Right cardiac atrium (tissue), 5 donors: ENCODE measurements at regions not wholly inside any gene's neighbourhood (a gene's known extent, or its start where the extent isn't known, plus 50 kb on each side); places are given as distances from the start of the nearest gene placed in this dataset.

Source experiments
- ATAC-seq, 2 donors: fragments of 200-7000 bp; cut with Tn5 transposase; one replicate each; pipeline versions ENCODE4 v1.8.0 to v1.9.1; 2020; ENCODE audit warnings: moderate library complexity in 2 of 2, mild to moderate bottlenecking in 1 of 2
- DNase-seq, 3 donors: peaks; one replicate each; pipeline ENCODE4 v3.0.0-alpha.2; 2020
- H3K27ac ChIP-seq: one replicate; pipeline ENCODE4 v1.5.1; 2013; ENCODE audit warnings: mild to moderate bottlenecking, low read length, control low read depth, moderate library complexity
- H3K27me3 ChIP-seq: one replicate; pipeline ENCODE4 v1.6.1; 2013; ENCODE audit not compliant: control insufficient read depth, insufficient read depth
- H3K4me1 ChIP-seq: one replicate; pipeline ENCODE4 v1.6.1; 2013; ENCODE audit warnings: low read length; ENCODE audit not compliant: control insufficient read depth, insufficient read depth
- H3K4me3 ChIP-seq: one replicate; pipeline ENCODE4 v1.5.1; 2013; ENCODE audit warnings: low read length, control low read depth
- H3K9me3 ChIP-seq: one replicate; pipeline ENCODE4 v1.6.1; 2013; ENCODE audit warnings: low read length; ENCODE audit not compliant: control insufficient read depth
- whole genome bisulfite sequencing: extraction: QIAGEN DNeasy Blood & Tissue Kit; methylation state at CpG from one replicate; pipeline ENCODE4 v1.1.7; 2013; 5-methylcytosine and 5-hydroxymethylcytosine counted together
- intact Hi-C, 4 donors: fragments of 100-400 bp; cut with DNase I; formaldehyde crosslinking; loops; one replicate each; pipeline versions ENCODE4 v1.11.0 to v1.14.0; 2022 to 2023
- donor health status: healthy with polysubstance abuse.
- donor health status: DM: no; HTN: yes; CAD: no.
- donor health status: DM: no; HTN: no; CAD: no.
- donor health status: DM: no; HTN: yes; CAD: no; lungs with severe emphysema.
- donor health status: DM: yes; HTN: yes; CAD: no.

- intact Hi-C loops = no loop called here
These were observed 327.1 kb downstream of the CMPK2 start for GRCh38 chr2:6538607-6539006.

GRCh38 chr2:6545336-6545735 is 320.4 kb downstream of the CMPK2 start:
- H3K4me1 ChIP-seq = no peaks in the 10 kb centered on the region
- ATAC-seq (no peak), DNase-seq (no peak)
- 68% methylated on average over 1 of the region's 1 CpG for WGBS
- no peak overlapping the region for H3K4me3 ChIP-seq
- H3K27ac ChIP-seq = no peak overlapping the region
- intact Hi-C loops = no loop called here
- H3K27me3 ChIP-seq = no peaks in the 10 kb centered on the region
- H3K9me3 ChIP-seq = no peaks in the 10 kb centered on the region

More at GRCh38 chr2:6538607-6539006, 327.1 kb downstream of the CMPK2 start:
- DNase-seq (no peak), ATAC-seq (no peak)
- Histone ChIP-seq H3K27me3 (peaks cover 4% of the 10 kb centered on the region), H3K4me3 (no peak overlapping the region), H3K9me3 (no peaks in the 10 kb centered on the region), H3K4me1 (no peaks in the 10 kb centered on the region), H3K27ac (no peak overlapping the region)
- WGBS = 83% methylated on average over 2 of the region's 2 CpGs

DNA sequence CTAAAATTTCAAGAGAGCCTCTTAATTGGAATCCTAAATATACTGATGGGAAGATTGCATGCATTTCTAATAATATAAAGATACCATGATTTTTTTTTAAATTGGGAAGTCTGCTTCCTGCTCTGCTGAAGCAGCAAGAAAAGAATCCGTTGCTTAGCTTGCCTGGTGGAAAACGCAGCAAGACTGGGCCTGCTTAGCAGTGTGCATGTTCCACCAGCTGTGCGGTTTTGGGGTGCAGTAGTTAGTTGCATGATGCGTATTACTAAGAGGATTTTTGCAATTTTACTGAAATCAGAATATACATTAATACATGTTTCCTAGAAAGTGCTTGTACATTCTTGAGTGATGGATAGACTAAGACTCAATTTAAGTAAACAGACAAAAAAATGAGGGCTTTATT is 319.9 kb downstream of the CMPK2 start:
- Histone ChIP-seq H3K27ac (no peak overlapping the region), H3K27me3 (no peaks in the 10 kb centered on the region), H3K4me3 (no peak overlapping the region), H3K4me1 (no peaks in the 10 kb centered on the region), H3K9me3 (no peaks in the 10 kb centered on the region)
- 88% methylated on average over 4 of the region's 4 CpGs for WGBS
- DNase-seq (no peak), ATAC-seq (no peak)
- intact Hi-C loops = no loop called here

DNA sequence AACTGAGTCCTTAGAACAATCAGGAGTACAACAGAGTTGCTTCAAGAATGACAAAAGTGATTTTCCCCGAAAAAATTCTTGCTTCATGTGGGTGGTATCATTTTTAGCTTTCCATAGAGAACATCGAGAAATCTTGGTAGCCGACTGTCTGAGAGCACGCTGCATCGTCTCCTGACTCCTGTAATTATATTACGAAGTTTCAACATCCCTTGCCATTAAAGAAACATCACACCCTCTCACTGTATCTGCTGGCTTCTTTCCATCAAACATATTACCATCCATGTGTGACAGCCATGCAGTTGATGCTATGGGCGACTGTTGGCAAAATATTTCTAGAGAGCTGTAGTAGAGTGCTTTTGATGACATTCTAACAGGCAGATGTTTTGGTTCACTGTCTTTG is 311.2 kb downstream of the CMPK2 start:
- WGBS = 61% methylated on average over 7 of the region's 7 CpGs
- Histone ChIP-seq H3K9me3 (no peaks in the 10 kb centered on the region), H3K4me3 (no peak overlapping the region), H3K4me1 (no peaks in the 10 kb centered on the region), H3K27ac (no peak overlapping the region), H3K27me3 (no peaks in the 10 kb centered on the region)
- ATAC-seq = no peak
- intact Hi-C loops = no loop called here
- DNase-seq = no peak

- 63% methylated on average over 3 of the region's 3 CpGs for WGBS
- ATAC-seq = no peak
These were observed 309.0 kb downstream of the CMPK2 start for GRCh38 chr2:6556755-6557154.

GRCh38 chr2:6557737-6558136 is 308.0 kb downstream of the CMPK2 start:
- H3K9me3 ChIP-seq = no peaks in the 10 kb centered on the region
- no peak for ATAC-seq

More at GRCh38 chr2:6556755-6557154, 309.0 kb downstream of the CMPK2 start:
- no peak overlapping the region for H3K4me3 ChIP-seq
- DNase-seq = no peak
- H3K27ac ChIP-seq = no peak overlapping the region
- intact Hi-C loops = loop anchor here in 1 of 4 donors (5.0 kb wide), 1 partner anchor 554 kb away; no protein-coding TSS in a partner anchor
- no peaks in the 10 kb centered on the region for H3K27me3 ChIP-seq
- H3K9me3 ChIP-seq = no peaks in the 10 kb centered on the region
- H3K4me1 ChIP-seq = no peaks in the 10 kb centered on the region

GRCh38 chr2:6562771-6563170 is 302.9 kb downstream of the CMPK2 start:
- DNase-seq (no peak), ATAC-seq (no peak)
- WGBS = 71% methylated on average over 7 of the region's 7 CpGs
- Histone ChIP-seq H3K27me3 (no peaks in the 10 kb centered on the region), H3K4me3 (no peak overlapping the region), H3K4me1 (no peaks in the 10 kb centered on the region), H3K27ac (no peak overlapping the region), H3K9me3 (no peaks in the 10 kb centered on the region)
- intact Hi-C loops = no loop called here

More at GRCh38 chr2:6557737-6558136, 308.0 kb downstream of the CMPK2 start:
- Histone ChIP-seq H3K27me3 (no peaks in the 10 kb centered on the region), H3K4me3 (no peak overlapping the region), H3K4me1 (no peaks in the 10 kb centered on the region), H3K27ac (no peak overlapping the region)
- intact Hi-C loops = loop anchor here in 1 of 4 donors (5.0 kb wide), 1 partner anchor 555 kb away; no protein-coding TSS in a partner anchor
- DNase-seq = no peak

- ATAC-seq = no peak
- no peak for DNase-seq
- no peak overlapping the region for H3K4me3 ChIP-seq
- no peaks in the 10 kb centered on the region for H3K9me3 ChIP-seq
- no peak overlapping the region for H3K27ac ChIP-seq
- no peaks in the 10 kb centered on the region for H3K27me3 ChIP-seq
- WGBS = 51% methylated on average over 1 of the region's 1 CpG
- no peaks in the 10 kb centered on the region for H3K4me1 ChIP-seq
- intact Hi-C loops = no loop called here
These were observed 301.4 kb downstream of the CMPK2 start for GRCh38 chr2:6564326-6564725.

DNA sequence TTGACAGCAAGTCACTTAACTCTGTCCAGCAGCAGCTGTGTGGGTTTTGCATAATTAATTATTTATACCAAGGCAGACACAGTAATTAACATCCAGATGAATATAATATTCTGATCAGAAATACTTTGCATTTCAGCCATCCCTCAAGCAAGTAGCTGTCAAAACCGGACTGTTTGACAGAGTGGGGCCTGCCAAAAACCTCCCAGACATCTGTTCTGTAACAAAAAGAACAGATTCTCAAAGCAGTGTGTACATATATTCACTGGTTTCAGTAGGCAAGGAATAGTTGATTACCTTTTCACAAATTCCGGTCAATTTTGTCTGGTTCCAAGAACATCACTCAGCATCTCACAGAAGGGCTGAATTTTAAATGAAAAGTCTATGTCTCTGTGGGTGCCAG is 291.6 kb downstream of the CMPK2 start:
- ATAC-seq = no peak
- Histone ChIP-seq H3K9me3 (no peaks in the 10 kb centered on the region), H3K27me3 (no peaks in the 10 kb centered on the region), H3K27ac (no peak overlapping the region), H3K4me3 (no peak overlapping the region), H3K4me1 (no peaks in the 10 kb centered on the region)
- intact Hi-C loops = no loop called here
- WGBS = 63% methylated on average over 2 of the region's 2 CpGs
- DNase-seq = no peak

- Histone ChIP-seq H3K4me3 (no peak overlapping the region), H3K4me1 (no peaks in the 10 kb centered on the region), H3K9me3 (no peaks in the 10 kb centered on the region), H3K27me3 (no peaks in the 10 kb centered on the region), H3K27ac (no peak overlapping the region)
- 76% methylated on average over 2 of the region's 2 CpGs for WGBS
- ATAC-seq (no peak), DNase-seq (no peak)
- intact Hi-C loops = no loop called here
These were observed 289.4 kb downstream of the CMPK2 start for GRCh38 chr2:6576302-6576701.

- H3K27ac ChIP-seq = no peak overlapping the region
- ATAC-seq (no peak), DNase-seq (no peak)
- H3K27me3 ChIP-seq = no peaks in the 10 kb centered on the region
- no peaks in the 10 kb centered on the region for H3K4me1 ChIP-seq
- H3K9me3 ChIP-seq = no peaks in the 10 kb centered on the region
- H3K4me3 ChIP-seq = no peak overlapping the region
- intact Hi-C loops = no loop called here
- 93% methylated on average over 3 of the region's 3 CpGs for WGBS
These were observed 287.7 kb downstream of the CMPK2 start for GRCh38 chr2:6577960-6578359.

- intact Hi-C loops = no loop called here
- 70% methylated on average over 4 of the region's 4 CpGs for WGBS
These were observed 287.3 kb downstream of the CMPK2 start for GRCh38 chr2:6578416-6578815.

More at GRCh38 chr2:6578416-6578815, 287.3 kb downstream of the CMPK2 start:
- no peaks in the 10 kb centered on the region for H3K27me3 ChIP-seq
- no peak overlapping the region for H3K4me3 ChIP-seq
- ATAC-seq (no peak), DNase-seq (no peak)
- H3K9me3 ChIP-seq = no peaks in the 10 kb centered on the region
- no peak overlapping the region for H3K27ac ChIP-seq
- H3K4me1 ChIP-seq = no peaks in the 10 kb centered on the region
